SIG-M5 treated with dmso at 0.1 percent for 504 hours (cell line): ENCODE measurements at regions not wholly inside any gene's neighbourhood (a gene's known extent, or its start where the extent isn't known, plus 50 kb on each side); places are given as distances from the start of the nearest gene placed in this dataset.

ENCODE experiments used
- DNase-seq: peaks from one replicate; lab custom pipeline; 2025; ENCODE audit not compliant: unreplicated experiment; lab: John Stamatoyannopoulos, UW

- DNase-seq, result no peak
These were observed 268.4 kb downstream of the IRS1 start for GRCh38 chr2:226531061-226531810.

DNA sequence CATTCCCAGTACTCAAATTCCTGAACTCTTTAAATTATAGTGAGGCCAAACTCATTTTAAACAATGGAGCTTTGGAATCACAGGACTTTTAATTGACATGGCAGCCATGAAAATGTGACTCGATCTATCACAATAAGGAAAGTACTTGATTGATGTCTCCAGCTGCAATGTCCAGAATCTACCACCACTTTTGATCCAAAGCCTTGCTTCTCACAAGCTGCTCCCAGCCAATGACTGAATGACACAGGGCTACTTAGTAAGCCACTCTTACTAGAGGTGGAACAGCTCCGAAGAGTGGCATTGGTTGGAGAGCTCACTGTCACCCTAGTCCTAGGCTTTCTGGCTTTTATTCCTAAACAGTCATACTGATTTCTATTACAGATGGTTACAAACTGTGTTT, 270.1 kb downstream of the IRS1 start:
- DNase-seq, result no peak

DNA sequence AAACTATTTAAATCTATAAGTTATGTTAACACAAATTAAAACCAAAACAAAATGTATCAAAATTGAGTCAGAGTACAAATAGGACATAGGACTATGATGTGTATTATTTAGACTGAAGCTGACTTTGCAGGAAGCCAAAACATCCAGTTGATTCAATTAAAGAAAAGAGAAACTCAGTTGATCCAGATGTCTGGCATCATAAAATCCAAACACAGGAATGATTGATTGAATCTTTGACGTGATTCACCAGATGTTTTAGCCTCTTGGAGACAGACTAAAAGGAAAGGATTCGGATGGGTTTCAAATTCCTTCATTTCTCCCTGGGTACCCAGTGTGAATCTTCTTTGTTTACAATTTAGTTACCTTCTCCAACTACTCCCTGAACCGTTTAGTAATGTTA, 272.9 kb downstream of the IRS1 start:
- no peak for DNase-seq

GRCh38 chr2:226524381-226524843, 275.2 kb downstream of the IRS1 start:
- DNase-seq, result no peak

- DNase-seq, result no peak
These were observed 278.9 kb downstream of the IRS1 start for GRCh38 chr2:226520723-226521122.

- DNase-seq, result no peak
These were observed 284.1 kb downstream of the IRS1 start for GRCh38 chr2:226515344-226516055.

DNA sequence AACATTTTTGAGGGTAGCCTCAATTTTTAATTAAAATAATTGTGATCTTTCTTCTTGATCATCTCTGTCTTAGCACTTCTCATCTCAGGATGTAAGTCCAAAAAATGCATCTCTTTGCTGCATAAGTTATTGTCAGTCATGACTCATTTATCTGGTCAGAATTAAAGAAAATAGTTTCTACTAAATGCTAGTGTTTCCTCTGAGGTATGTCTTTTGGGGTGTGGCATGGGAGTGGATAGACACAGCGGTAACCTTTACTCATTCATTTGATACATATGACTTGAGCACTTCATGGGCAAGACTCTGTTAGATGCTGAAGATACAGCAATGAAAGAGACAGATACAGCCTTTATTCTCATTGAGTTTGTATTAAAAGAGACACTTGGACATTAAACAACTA, 284.7 kb downstream of the IRS1 start:
- no peak for DNase-seq

- no peak for DNase-seq
These were observed 288.3 kb downstream of the IRS1 start for GRCh38 chr2:226511311-226511710.

- no peak for DNase-seq
These were observed 290.9 kb downstream of the IRS1 start for GRCh38 chr2:226508683-226509082.

GRCh38 chr2:226508005-226508404, 291.6 kb downstream of the IRS1 start:
- no peak for DNase-seq

GRCh38 chr2:226497146-226497909, 302.3 kb downstream of the IRS1 start:
- no peak for DNase-seq

- no peak for DNase-seq
These were observed 303.4 kb downstream of the IRS1 start for GRCh38 chr2:226496273-226496550.

- DNase-seq, result no peak
These were observed 304.0 kb downstream of the IRS1 start for GRCh38 chr2:226495466-226496272.

GRCh38 chr2:226491112-226491511, 308.5 kb downstream of the IRS1 start:
- no peak for DNase-seq

DNA sequence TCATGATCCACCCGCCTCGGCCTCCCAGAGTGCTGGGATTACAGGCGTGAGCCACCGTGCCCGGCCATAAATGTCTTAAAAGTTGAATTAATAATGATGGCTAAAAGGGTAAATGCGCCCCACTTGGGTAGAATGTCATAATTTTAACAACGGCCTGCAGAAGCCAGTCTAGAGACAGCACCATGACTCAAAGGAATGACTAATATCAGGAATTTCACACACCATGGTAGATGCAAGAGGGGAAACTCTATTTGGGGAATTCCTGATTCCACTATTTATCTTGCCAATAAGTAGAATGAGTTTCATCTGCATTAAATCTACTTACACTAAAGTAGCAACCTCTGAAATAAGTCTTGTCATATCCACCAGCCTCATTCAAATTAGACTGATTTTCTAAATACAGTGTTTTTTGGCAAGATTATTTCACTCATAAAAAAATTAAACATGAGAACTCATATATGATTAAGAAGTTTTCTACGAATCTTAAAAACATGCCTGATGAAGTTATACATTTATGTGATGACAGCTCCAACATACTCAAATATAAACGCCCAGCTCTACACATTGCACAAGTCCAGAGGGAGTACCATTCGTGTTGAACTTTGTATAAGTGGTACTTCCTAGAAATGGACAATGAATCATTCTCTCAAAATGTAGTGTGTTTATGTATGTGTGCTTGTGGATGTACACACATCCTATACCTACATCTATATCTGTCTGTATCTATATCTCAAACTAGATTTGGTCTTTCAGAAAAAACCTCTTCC, 309.7 kb downstream of the IRS1 start:
- no peak for DNase-seq

DNA sequence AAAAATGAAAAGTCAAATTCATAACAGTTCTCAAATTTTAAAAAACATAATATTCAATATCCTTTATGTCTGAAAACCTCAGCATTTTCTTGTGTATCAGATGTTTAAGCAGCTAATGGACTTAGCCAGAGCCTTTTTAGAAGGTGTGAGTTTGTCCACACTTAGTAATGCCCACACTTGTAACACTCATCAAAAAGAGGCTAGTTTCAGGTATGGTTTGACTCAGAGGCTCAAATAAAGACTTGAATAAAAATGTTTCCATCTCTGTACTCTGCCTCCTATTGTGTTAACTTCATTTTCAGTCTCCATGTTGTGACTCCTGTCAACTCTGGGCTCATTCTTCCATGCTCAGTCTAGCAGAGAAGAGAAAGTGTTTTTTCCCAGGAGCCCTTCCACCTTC, 311.6 kb downstream of the IRS1 start:
- DNase-seq, result no peak

DNA sequence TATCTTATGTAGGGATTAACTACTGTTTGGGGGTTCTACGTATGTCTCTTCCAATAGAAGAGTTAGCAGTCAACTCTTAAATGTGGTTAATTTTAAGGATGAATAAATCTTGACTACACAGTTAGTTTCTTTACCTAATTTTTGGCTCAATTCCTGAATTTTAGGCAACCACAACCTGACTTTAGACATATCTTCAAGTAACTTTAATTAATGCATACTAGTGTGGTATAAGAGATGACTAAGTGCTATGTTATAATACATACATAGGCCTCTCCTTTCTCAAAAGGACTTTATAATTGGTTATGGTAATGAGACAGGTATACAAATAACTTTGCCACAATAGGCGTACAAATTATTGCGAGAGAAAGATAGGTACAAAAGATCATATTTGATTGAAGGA, 312.0 kb downstream of the IRS1 start:
- no peak for DNase-seq

DNA sequence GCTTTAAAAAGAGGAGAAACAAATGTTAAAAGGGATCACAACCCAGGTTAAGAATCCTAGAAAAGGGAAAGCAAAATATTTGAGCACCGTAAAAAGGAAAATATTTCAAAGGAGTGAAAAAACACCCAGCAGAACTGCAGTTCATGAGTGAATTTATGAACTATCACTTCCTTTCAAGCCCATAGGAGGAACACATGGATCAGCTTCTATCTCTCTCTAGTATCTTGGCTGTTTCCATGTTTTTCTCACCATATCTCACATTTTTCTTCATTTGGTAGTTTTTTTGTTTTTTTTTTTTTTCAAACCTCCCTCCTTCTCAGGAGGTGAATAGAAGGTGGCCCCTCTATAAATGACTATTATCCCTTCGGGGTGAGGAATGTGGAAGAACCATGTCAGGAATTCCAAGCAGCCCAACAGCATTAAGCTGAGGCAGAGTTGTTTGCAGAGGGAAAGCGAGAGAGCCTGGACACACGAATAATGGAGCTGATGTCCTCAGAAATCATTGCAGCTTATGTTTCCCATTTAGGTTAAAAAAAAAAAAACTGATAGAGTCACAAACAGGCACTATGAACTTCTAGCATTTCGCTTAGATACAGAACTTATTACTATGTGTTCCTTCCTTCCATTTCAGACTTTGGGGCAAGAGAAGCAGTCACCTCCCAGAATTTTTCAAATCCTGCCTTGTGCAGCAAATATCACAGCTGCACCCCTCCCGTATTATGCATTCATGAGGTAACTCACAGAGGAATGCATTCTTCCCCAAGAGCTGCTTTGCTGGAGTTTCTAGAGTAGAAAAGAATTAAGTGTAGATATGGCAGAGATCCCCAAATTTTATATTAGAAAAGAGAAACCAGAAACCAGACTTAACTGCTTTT, 315.6 kb downstream of the IRS1 start:
- DNase-seq, result no peak

DNA sequence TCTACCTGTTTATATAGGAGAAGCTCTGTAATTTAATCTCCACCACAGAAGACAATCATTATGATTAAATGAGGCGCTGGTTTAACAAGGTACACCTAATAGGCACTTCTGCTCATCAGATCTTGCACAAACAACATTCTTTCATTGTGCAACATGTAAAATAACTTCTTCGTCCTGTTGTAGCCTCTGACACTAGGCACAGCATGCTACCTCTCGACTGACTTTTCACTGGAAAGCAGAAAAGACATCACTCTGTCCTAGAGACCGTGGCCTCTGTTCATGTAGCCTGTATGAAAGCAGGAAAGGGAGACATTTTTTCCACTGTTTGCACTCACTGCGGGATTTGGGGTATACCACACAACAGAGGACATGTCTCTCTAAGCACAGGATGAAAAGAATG, 316.5 kb downstream of the IRS1 start:
- DNase-seq, result no peak
